Right lobe of liver (tissue), 4 donors: ENCODE measurements at regions not wholly inside any gene's neighbourhood (a gene's known extent, or its start where the extent isn't known, plus 50 kb on each side); places are given as distances from the start of the nearest gene placed in this dataset.

Experiments
- CTCF ChIP-seq, 4 donors: fragments of 200-600 bp in 3 of 4; fragments of 450-650 bp in 1 of 4; IDR thresholded peaks; one replicate each; pipeline versions ENCODE4 v1.5.1 to v1.8.0; 2016 to 2022; ENCODE audit warnings: antibody characterized with exemption in 4 of 4, mild to moderate bottlenecking in 2 of 4
- POLR2A ChIP-seq: fragments of 450-650 bp; IDR thresholded peaks from one replicate; pipeline ENCODE4 v1.6.1; 2017; ENCODE audit warnings: antibody characterized with exemption, mild to moderate bottlenecking
- donor health status: DM: no; HTN: no; CAD: no.
- donor health status: DM: no; HTN: no; CAD: no.
- donor health status: DM: no; HTN: yes; CAD: no.

GRCh38 chr15:29636921-29637320 is 185.3 kb downstream of the TJP1 start:
- no peak for TF ChIP-seq CTCF (IDR thresholded peaks at IDR 0.05)
- TF ChIP-seq POLR2A, result no peak
